Germinal center (tissue), 1 donor: ENCODE measurements at regions not wholly inside any gene's neighbourhood (a gene's known extent, or its start where the extent isn't known, plus 50 kb on each side); places are given as distances from the start of the nearest gene placed in this dataset.

Experiments used
- DNase-seq: peaks from one replicate; pipeline ENCODE4 v3.0.0; 2012; ENCODE audit warnings: mixed read lengths, low spot score

- DNase-seq = no peak
These were observed 187.2 kb downstream of the REEP3 start for GRCh38 chr10:63708421-63708820.

GRCh38 chr10:63710703-63711102 is 189.5 kb downstream of the REEP3 start:
- DNase-seq = no peak

GRCh38 chr10:63711361-63711760 is 190.2 kb downstream of the REEP3 start:
- DNase-seq = no peak

GRCh38 chr10:63711867-63712716 is 190.9 kb downstream of the REEP3 start:
- DNase-seq = no peak

GRCh38 chr10:63712717-63713115 is 191.5 kb downstream of the REEP3 start:
- no peak for DNase-seq

- no peak for DNase-seq
These were observed 192.3 kb downstream of the REEP3 start for GRCh38 chr10:63713191-63714144.

GRCh38 chr10:63716016-63716580 is 194.9 kb downstream of the REEP3 start:
- no peak for DNase-seq

- no peak for DNase-seq
These were observed 196.0 kb downstream of the REEP3 start for GRCh38 chr10:63717027-63717715.

GRCh38 chr10:63718006-63718405 is 196.8 kb downstream of the REEP3 start:
- DNase-seq = no peak

- no peak for DNase-seq
These were observed 197.2 kb downstream of the REEP3 start for GRCh38 chr10:63718421-63718820.

- DNase-seq = no peak
These were observed 198.1 kb downstream of the REEP3 start for GRCh38 chr10:63719226-63719856.

GRCh38 chr10:63720072-63720537 is 198.9 kb downstream of the REEP3 start:
- DNase-seq = peak; percentile 54

- no peak for DNase-seq
These were observed 199.5 kb downstream of the REEP3 start for GRCh38 chr10:63720676-63721075.

GRCh38 chr10:63722537-63722936 is 201.3 kb downstream of the REEP3 start:
- DNase-seq = no peak

- DNase-seq = no peak
These were observed 202.1 kb downstream of the REEP3 start for GRCh38 chr10:63723320-63723719.

- no peak for DNase-seq
These were observed 202.5 kb downstream of the REEP3 start for GRCh38 chr10:63723741-63724140.

- no peak for DNase-seq
These were observed 203.7 kb downstream of the REEP3 start for GRCh38 chr10:63724922-63725321.

GRCh38 chr10:63726867-63727266 is 205.7 kb downstream of the REEP3 start:
- no peak for DNase-seq

- DNase-seq = no peak
These were observed 206.4 kb downstream of the REEP3 start for GRCh38 chr10:63727636-63728035.

- DNase-seq = no peak
These were observed 214.1 kb downstream of the REEP3 start for GRCh38 chr10:63735305-63735704.

GRCh38 chr10:63738410-63738809 is 217.2 kb downstream of the REEP3 start:
- no peak for DNase-seq
